ENCODE measurements at regions not wholly inside any gene's neighbourhood (a gene's known extent, or its start where the extent isn't known, plus 50 kb on each side); places are given as distances from the start of the nearest gene placed in this dataset.

DNA sequence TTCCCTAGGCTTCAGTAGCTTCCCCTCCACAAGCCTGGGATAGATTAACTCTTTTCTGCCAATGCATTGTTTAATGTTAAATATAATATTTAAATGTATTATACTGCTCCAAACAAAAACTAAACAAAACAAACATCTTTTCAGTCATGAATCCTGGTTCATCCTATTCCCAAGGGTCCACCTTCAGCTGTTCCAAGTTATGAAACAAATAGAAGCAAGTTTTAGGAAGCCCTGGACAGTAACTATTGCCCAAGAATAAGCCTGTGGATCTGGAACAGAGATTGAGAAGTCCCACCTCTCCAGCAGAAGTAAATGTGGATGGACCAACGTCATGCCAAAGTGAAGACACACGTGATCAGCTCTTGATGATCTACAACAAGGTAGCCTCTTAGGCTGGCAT lies 408.1 kb downstream of the SETD4 start:
- Histone ChIP-seq H3K79me2 (ENCODE audit: insufficient read depth, low read length) (no peaks in the 10 kb centered on the region), H3K4me1 (ENCODE audit: control insufficient read depth in 1 of 2, insufficient read depth in 2 of 2, low read length in 2 of 2) (no peaks in the 10 kb centered on the region), H3K4me2 (replicated peaks; ENCODE audit: extremely low read depth, low read length, poor library complexity, severe bottlenecking) (no peak overlapping the region), H3K9ac (ENCODE audit: insufficient read depth, low read length, poor library complexity, severe bottlenecking) (no peak overlapping the region), H2AFZ (ENCODE audit: insufficient read depth, low read depth, low read length, poor library complexity, severe bottlenecking) (no peak overlapping the region), H3K36me3 (replicated peaks in 1 of 2; ENCODE audit: control insufficient read depth in 1 of 2, insufficient read depth in 2 of 2, low read length in 2 of 2) (no peaks in the 10 kb centered on the region), H4K20me1 (ENCODE audit: insufficient read depth, low read length) (no peaks in the 10 kb centered on the region), H3K4me3 (replicated peaks in 1 of 3; ENCODE audit: low read depth in 2 of 3, low read length in 3 of 3) (no peak overlapping the region), H3K27me3 (ENCODE audit: control insufficient read depth in 2 of 2, insufficient read depth in 2 of 2, low read length in 2 of 2) (no peaks in the 10 kb centered on the region), H3K27ac (ENCODE audit: low read depth in 1 of 2, low read length in 2 of 2) (no peak overlapping the region), H3K9me3 (replicated peaks in 1 of 2; ENCODE audit: control insufficient read depth in 1 of 2, insufficient read depth in 1 of 2, low read length in 2 of 2) (no peaks in the 10 kb centered on the region)
- TF ChIP-seq, protein P1, sequence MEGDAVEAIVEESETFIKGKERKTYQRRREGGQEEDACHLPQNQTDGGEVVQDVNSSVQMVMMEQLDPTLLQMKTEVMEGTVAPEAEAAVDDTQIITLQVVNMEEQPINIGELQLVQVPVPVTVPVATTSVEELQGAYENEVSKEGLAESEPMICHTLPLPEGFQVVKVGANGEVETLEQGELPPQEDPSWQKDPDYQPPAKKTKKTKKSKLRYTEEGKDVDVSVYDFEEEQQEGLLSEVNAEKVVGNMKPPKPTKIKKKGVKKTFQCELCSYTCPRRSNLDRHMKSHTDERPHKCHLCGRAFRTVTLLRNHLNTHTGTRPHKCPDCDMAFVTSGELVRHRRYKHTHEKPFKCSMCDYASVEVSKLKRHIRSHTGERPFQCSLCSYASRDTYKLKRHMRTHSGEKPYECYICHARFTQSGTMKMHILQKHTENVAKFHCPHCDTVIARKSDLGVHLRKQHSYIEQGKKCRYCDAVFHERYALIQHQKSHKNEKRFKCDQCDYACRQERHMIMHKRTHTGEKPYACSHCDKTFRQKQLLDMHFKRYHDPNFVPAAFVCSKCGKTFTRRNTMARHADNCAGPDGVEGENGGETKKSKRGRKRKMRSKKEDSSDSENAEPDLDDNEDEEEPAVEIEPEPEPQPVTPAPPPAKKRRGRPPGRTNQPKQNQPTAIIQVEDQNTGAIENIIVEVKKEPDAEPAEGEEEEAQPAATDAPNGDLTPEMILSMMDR (IDR thresholded peaks at IDR 0.05) = no peak
- H3K9me3 Mint-ChIP-seq = peaks cover 0 to 6% (median 2%) of the 10 kb centered on the region in 7 donors
- peaks cover 0 to 3% (median 1%) of the 10 kb centered on the region in 3 donors for H3K27me3 Mint-ChIP-seq (ENCODE audit: low read depth in 3 of 3)
- no peak overlapping the region for H3K27ac Mint-ChIP-seq
- no peaks in the 10 kb centered on the region for H3K36me3 Mint-ChIP-seq
- no peak overlapping the region for H3K4me3 Mint-ChIP-seq
- no peak for DNase-seq
- intact Hi-C loops (cut with micrococcal nuclease) = no loop called here
- H3K4me1 Mint-ChIP-seq = no peaks in the 10 kb centered on the region
- 100% methylated on average over 2 of the region's 2 CpGs for WGBS (ENCODE audit: insufficient coverage)

DNA sequence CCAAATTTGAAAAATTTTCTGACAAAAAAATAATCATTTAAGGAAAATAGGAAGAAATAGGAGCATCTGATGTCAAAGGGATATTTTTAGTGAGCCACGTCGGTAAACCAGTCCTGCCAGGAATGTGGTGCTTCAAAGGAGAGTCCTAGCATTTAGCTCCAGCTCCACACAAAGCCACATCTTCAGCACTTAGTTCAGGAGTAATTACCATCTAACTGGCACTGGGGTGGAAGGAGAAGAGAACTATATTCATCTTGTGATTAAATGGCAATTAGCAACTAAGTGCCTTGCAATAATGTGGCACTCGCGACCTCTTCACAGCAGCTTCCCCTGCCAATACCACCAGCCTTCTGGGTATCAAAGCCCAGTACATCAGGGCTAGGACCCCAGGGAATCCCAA lies 409.1 kb downstream of the SETD4 start:
- H3K4me1 Mint-ChIP-seq = peaks cover 5% of the 10 kb centered on the region
- intact Hi-C loops (cut with micrococcal nuclease) = no loop called here
- H4K20me1 ChIP-seq (ENCODE audit: insufficient read depth, low read length) = no peaks in the 10 kb centered on the region

More for the DNA sequence above, 409.1 kb downstream of the SETD4 start:
- no peak overlapping the region for H3K9ac ChIP-seq (ENCODE audit: insufficient read depth, low read length, poor library complexity, severe bottlenecking)
- H3K4me1 ChIP-seq (ENCODE audit: control insufficient read depth in 1 of 2, insufficient read depth in 2 of 2, low read length in 2 of 2) = peaks cover 0 to 5% of the 10 kb centered on the region in 2 donors
- no peak overlapping the region for H3K4me3 ChIP-seq (replicated peaks in 1 of 3; ENCODE audit: low read depth in 2 of 3, low read length in 3 of 3)
- DNase-seq = no peak
- Mint-ChIP-seq H3K36me3 (no peaks in the 10 kb centered on the region), H3K27ac (no peak overlapping the region), H3K27me3 (ENCODE audit: low read depth in 3 of 3) (peaks cover 0 to 3% (median 1%) of the 10 kb centered on the region in 3 donors), H3K9me3 (peaks cover 0 to 4% (median 0%) of the 10 kb centered on the region in 7 donors), H3K4me3 (no peak overlapping the region)
- H3K4me2 ChIP-seq (replicated peaks; ENCODE audit: extremely low read depth, low read length, poor library complexity, severe bottlenecking) = no peak overlapping the region
- WGBS (ENCODE audit: insufficient coverage) = no CpG with 5 or more reads among the region's 4 CpGs
- H3K79me2 ChIP-seq (ENCODE audit: insufficient read depth, low read length) = no peaks in the 10 kb centered on the region
- no peaks in the 10 kb centered on the region for H3K36me3 ChIP-seq (replicated peaks in 1 of 2; ENCODE audit: control insufficient read depth in 1 of 2, insufficient read depth in 2 of 2, low read length in 2 of 2)
- TF ChIP-seq, protein P1 (IDR thresholded peaks at IDR 0.05) = no peak
- H3K27me3 ChIP-seq (ENCODE audit: control insufficient read depth in 2 of 2, insufficient read depth in 2 of 2, low read length in 2 of 2) = no peaks in the 10 kb centered on the region
- H3K27ac ChIP-seq (ENCODE audit: low read depth in 1 of 2, low read length in 2 of 2) = no peak overlapping the region
- H3K9me3 ChIP-seq (replicated peaks in 1 of 2; ENCODE audit: control insufficient read depth in 1 of 2, insufficient read depth in 1 of 2, low read length in 2 of 2) = no peaks in the 10 kb centered on the region
- no peak overlapping the region for H2AFZ ChIP-seq (ENCODE audit: insufficient read depth, low read depth, low read length, poor library complexity, severe bottlenecking)

Measured in CD14-positive monocyte (primary cell).